HG03565 (cell line): ENCODE measurements at regions not wholly inside any gene's neighbourhood (a gene's known extent, or its start where the extent isn't known, plus 50 kb on each side); places are given as distances from the start of the nearest gene placed in this dataset.

Experiments used
- ATAC-seq: cut with Tn5 transposase; IDR thresholded peaks from one replicate; pipeline ENCODE4 v1.9.1; 2021; ENCODE audit warnings: mild to moderate bottlenecking, moderate library complexity; ENCODE audit not compliant: unreplicated experiment

GRCh38 chr18:42184685-42185477 lies 229.8 kb downstream of the PIK3C3 start:
- no peak for ATAC-seq

GRCh38 chr18:42185486-42185885 lies 230.5 kb downstream of the PIK3C3 start:
- no peak for ATAC-seq

- ATAC-seq: peak; percentile 74
Measured at GRCh38 chr18:42187611-42188380, 232.8 kb downstream of the PIK3C3 start.

GRCh38 chr18:42190643-42191042 lies 235.6 kb downstream of the PIK3C3 start:
- no peak for ATAC-seq

- ATAC-seq: no peak
Measured at GRCh38 chr18:42192251-42193248, 237.5 kb downstream of the PIK3C3 start.

GRCh38 chr18:42196651-42197050 lies 241.6 kb downstream of the PIK3C3 start:
- ATAC-seq: no peak

- ATAC-seq: no peak
Measured at GRCh38 chr18:42201137-42201536, 246.1 kb downstream of the PIK3C3 start.

GRCh38 chr18:42211201-42211600 lies 256.2 kb downstream of the PIK3C3 start:
- no peak for ATAC-seq

- ATAC-seq: no peak
Measured at GRCh38 chr18:42222557-42222956, 267.5 kb downstream of the PIK3C3 start.

- peak; percentile 29 for ATAC-seq
Measured at GRCh38 chr18:42228581-42228980, 273.5 kb downstream of the PIK3C3 start.

GRCh38 chr18:42229211-42230210 lies 274.5 kb downstream of the PIK3C3 start:
- ATAC-seq: peak; percentile 98

GRCh38 chr18:42230636-42231035 lies 275.6 kb downstream of the PIK3C3 start:
- no peak for ATAC-seq

GRCh38 chr18:42231284-42231683 lies 276.2 kb downstream of the PIK3C3 start:
- ATAC-seq: no peak

GRCh38 chr18:42231796-42232195 lies 276.8 kb downstream of the PIK3C3 start:
- no peak for ATAC-seq

GRCh38 chr18:42233908-42234307 lies 278.9 kb downstream of the PIK3C3 start:
- no peak for ATAC-seq

- ATAC-seq: no peak
Measured at GRCh38 chr18:42242758-42243157, 287.7 kb downstream of the PIK3C3 start.

GRCh38 chr18:42245137-42245536 lies 290.1 kb downstream of the PIK3C3 start:
- ATAC-seq: no peak

GRCh38 chr18:42255908-42256765 lies 301.1 kb downstream of the PIK3C3 start:
- ATAC-seq: no peak
